Type B pancreatic cell (in vitro differentiated cells): ENCODE measurements at regions not wholly inside any gene's neighbourhood (a gene's known extent, or its start where the extent isn't known, plus 50 kb on each side); places are given as distances from the start of the nearest gene placed in this dataset.

ENCODE experiments used
- DNase-seq: peaks from one replicate; pipeline ENCODE4 v3.0.0; 2021; ENCODE audit warnings: mixed read lengths; ENCODE audit not compliant: unreplicated experiment; ENCODE audit errors: extremely low spot score
- H3K27ac Mint-ChIP-seq: 2 replicates; pipeline ENCODE4 v1.8.0; 2021; ENCODE audit warnings: mild to moderate bottlenecking, mixed read lengths
- H3K27me3 Mint-ChIP-seq: 2 replicates; pipeline ENCODE4 v1.8.0; 2021; ENCODE audit warnings: mixed read lengths
- H3K36me3 Mint-ChIP-seq: 2 replicates; pipeline ENCODE4 v1.8.0; 2021; ENCODE audit warnings: mixed read lengths
- H3K4me1 Mint-ChIP-seq: one replicate; pipeline ENCODE4 v1.8.0; 2021; ENCODE audit warnings: mixed read lengths; ENCODE audit not compliant: unreplicated experiment
- H3K4me3 Mint-ChIP-seq: 2 replicates; pipeline ENCODE4 v1.8.0; 2021; ENCODE audit warnings: mild to moderate bottlenecking, mixed read lengths
- H3K9me3 Mint-ChIP-seq: 2 replicates; pipeline ENCODE4 v1.8.0; 2021; ENCODE audit warnings: mixed read lengths
- CTCF ChIP-seq: fragments of 200-600 bp; sonication (generic); conservative IDR thresholded peaks from 2 replicates; pipeline ENCODE4 v1.5.0; 2021; ENCODE audit warnings: antibody characterized with exemption, mild to moderate bottlenecking

GRCh38 chr14:44163946-44164345 lies 343.1 kb downstream of the FSCB start:
- Mint-ChIP-seq H3K27me3 (peaks cover 4% of the 10 kb centered on the region), H3K4me1 (no peaks in the 10 kb centered on the region), H3K27ac (no peak overlapping the region), H3K36me3 (no peaks in the 10 kb centered on the region), H3K9me3 (no peaks in the 10 kb centered on the region), H3K4me3 (no peak overlapping the region)
- no peak for TF ChIP-seq CTCF
- DNase-seq: no peak

GRCh38 chr14:44162197-44162596 lies 344.9 kb downstream of the FSCB start:
- no peaks in the 10 kb centered on the region for H3K9me3 Mint-ChIP-seq
- peaks cover 4% of the 10 kb centered on the region for H3K27me3 Mint-ChIP-seq
- H3K4me3 Mint-ChIP-seq: no peak overlapping the region
- TF ChIP-seq CTCF: no peak
- H3K4me1 Mint-ChIP-seq: no peaks in the 10 kb centered on the region
- DNase-seq: no peak
- H3K36me3 Mint-ChIP-seq: no peaks in the 10 kb centered on the region
- no peak overlapping the region for H3K27ac Mint-ChIP-seq

GRCh38 chr14:44154874-44155273 lies 352.2 kb downstream of the FSCB start:
- Mint-ChIP-seq H3K9me3 (no peaks in the 10 kb centered on the region), H3K27ac (no peak overlapping the region), H3K36me3 (no peaks in the 10 kb centered on the region), H3K4me3 (no peak overlapping the region), H3K4me1 (no peaks in the 10 kb centered on the region), H3K27me3 (no peaks in the 10 kb centered on the region)
- TF ChIP-seq CTCF: no peak
- DNase-seq: no peak

- no peaks in the 10 kb centered on the region for H3K27me3 Mint-ChIP-seq
- H3K36me3 Mint-ChIP-seq: no peaks in the 10 kb centered on the region
- H3K27ac Mint-ChIP-seq: no peak overlapping the region
- H3K4me3 Mint-ChIP-seq: no peak overlapping the region
- no peak for DNase-seq
- no peaks in the 10 kb centered on the region for H3K4me1 Mint-ChIP-seq
- TF ChIP-seq CTCF: no peak
- H3K9me3 Mint-ChIP-seq: no peaks in the 10 kb centered on the region
These were observed 352.6 kb downstream of the FSCB start for GRCh38 chr14:44154446-44154845.

- H3K9me3 Mint-ChIP-seq: no peaks in the 10 kb centered on the region
- H3K27ac Mint-ChIP-seq: no peak overlapping the region
These were observed 355.8 kb downstream of the FSCB start for GRCh38 chr14:44151130-44151820.

More at GRCh38 chr14:44151130-44151820, 355.8 kb downstream of the FSCB start:
- Mint-ChIP-seq H3K4me3 (no peak overlapping the region), H3K36me3 (no peaks in the 10 kb centered on the region), H3K4me1 (no peaks in the 10 kb centered on the region), H3K27me3 (no peaks in the 10 kb centered on the region)
- DNase-seq: no peak
- TF ChIP-seq CTCF: no peak
